Mammary epithelial cell (primary cell): ENCODE measurements at regions not wholly inside any gene's neighbourhood (a gene's known extent, or its start where the extent isn't known, plus 50 kb on each side); places are given as distances from the start of the nearest gene placed in this dataset.

Experiments
- CTCF ChIP-seq, 2 donors: IDR thresholded peaks in 1 of 2; conservative IDR thresholded peaks in 1 of 2; 2 replicates each; pipeline ENCODE4 v1.5.1; 2011 to 2012; ENCODE audit warnings: inconsistent platforms in 2 of 2, low read length in 2 of 2, mild to moderate bottlenecking in 2 of 2, control low read depth in 1 of 2, low read depth in 1 of 2; ENCODE audit not compliant: insufficient read depth in 1 of 2; ENCODE audit errors: extremely low read depth in 1 of 2
- EZH2 ChIP-seq: IDR thresholded peaks from 2 replicates; pipeline ENCODE4 v1.6.1; 2012; ENCODE audit warnings: low read length, inconsistent platforms, borderline replicate concordance

DNA sequence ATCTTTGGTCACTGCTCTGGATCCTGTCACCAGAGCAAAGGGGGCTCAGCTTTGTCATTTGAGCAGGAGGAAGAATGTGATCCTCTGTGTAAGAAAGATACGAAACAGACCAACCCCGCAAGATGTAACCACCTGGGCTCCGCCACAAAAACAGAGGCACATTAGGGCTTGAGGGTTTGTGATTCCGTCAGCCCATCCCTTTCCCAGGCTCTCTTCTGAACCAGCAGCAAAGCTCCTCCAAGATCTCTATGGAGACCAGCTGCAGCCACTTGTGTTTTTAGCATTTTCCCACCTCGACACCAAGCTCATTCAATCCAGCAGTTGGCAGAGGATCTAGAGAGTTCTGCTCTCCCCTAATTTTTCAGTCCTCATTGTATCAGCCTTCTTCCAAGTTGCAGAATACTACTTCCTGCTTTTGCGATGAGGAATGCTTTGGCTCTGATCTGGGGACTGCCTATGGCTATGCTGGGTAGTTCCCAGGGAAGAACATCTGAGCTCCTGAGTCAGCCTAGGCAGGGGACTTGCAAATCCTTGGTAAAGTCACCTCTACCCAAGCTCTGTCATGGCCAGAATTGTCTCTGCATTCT is 139.6 kb upstream of the RAB12 start:
- TF ChIP-seq CTCF (conservative IDR thresholded peaks at IDR 0.05 in 1 of 2, IDR thresholded peaks at IDR 0.05 in 1 of 2; ENCODE audit: extremely low read depth in 1 of 2, insufficient read depth in 1 of 2, low read depth in 1 of 2, low read length in 2 of 2): no peak
- TF ChIP-seq EZH2: no peak
